ENCODE measurements at regions not wholly inside any gene's neighbourhood (a gene's known extent, or its start where the extent isn't known, plus 50 kb on each side); places are given as distances from the start of the nearest gene placed in this dataset.

DNA sequence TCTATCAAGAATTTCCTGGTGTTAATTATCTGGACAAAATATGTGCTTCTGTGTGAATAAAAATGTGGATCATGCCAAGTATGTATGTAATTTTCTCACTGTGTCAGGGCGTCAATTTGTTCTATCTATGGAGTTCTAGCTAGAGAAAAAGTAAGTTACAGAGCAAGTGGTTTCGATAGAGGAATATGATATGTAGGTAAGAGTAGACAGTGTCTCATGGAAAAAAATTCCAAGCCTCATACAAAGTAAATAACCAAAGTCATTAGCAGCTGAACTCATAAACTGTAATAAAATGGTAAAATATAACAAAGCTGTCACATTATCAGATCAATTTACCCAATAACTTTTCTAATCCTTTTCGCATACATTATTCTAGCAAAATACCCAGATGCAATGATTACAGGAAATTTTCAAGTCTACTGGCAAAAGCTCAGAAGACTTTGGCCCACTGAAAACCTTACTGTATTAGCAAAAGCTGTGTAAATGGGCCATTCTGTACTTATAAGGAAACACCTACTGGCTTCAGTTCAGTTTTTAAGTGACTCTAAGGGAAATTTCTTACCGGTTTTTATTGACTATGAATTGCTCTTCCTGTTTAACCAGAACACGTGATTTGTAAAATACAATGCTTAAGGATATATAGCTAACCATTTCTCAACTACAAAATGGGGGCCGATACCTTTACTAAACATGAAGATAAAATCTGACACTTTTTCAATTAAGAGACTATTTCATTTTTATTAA is 121.0 kb upstream of the ARSJ start:
- TF ChIP-seq CTCF (IDR thresholded peaks at IDR 0.05; ENCODE audit: control insufficient read depth, insufficient read depth, low read depth, low read length, missing control alignments), result no peak
- DNase-seq (ENCODE audit: low read depth), result no peak
- no peak overlapping the region for H3K4me3 ChIP-seq (ENCODE audit: control insufficient read depth, low read depth, low read length)

DNA sequence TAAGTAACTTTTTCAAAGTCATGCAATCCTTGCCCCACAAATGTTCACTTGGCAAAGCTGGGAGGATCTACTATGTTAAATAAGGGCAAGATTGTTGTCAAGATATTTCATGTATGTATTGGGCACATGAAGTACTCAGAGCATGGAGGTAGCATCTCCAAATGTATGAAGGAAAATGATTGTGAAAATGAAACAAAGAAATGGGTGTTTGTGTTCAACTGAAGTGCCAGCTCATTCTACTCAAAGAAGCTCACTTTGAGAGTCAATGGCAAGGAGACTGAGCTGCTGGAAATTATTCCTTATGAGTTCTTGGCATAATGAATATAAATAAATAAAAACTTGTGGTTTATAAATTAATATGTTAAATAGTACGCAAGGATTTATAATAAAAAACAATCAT is 124.5 kb upstream of the ARSJ start:
- H3K4me3 ChIP-seq (ENCODE audit: control insufficient read depth, low read depth, low read length), result no peak overlapping the region
- DNase-seq (ENCODE audit: low read depth), result no peak
- TF ChIP-seq CTCF (IDR thresholded peaks at IDR 0.05; ENCODE audit: control insufficient read depth, insufficient read depth, low read depth, low read length, missing control alignments), result no peak

GRCh38 chr4:114108869-114109268 is 129.4 kb upstream of the ARSJ start:
- H3K4me3 ChIP-seq (ENCODE audit: control insufficient read depth, low read depth, low read length), result no peak overlapping the region
- DNase-seq (ENCODE audit: low read depth), result no peak
- TF ChIP-seq CTCF (IDR thresholded peaks at IDR 0.05; ENCODE audit: control insufficient read depth, insufficient read depth, low read depth, low read length, missing control alignments), result no peak

DNA sequence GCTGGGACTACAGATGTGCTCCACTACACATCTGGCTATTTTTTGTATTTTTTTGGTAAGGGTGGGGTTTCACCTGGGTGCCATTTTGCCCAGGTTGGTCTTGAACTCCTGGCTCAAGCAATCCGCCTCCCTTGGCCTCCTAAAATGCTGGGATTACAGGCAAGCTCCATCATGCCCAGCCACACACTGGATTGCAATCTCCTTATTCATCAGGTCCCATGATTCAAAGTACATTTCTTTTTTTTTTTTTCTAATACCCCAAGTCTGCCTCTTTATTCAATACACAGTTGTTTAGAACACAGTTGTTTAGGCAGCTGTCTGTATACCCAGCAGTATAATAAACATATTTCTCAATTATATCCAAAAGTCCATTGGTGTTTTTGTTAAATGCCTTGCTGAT is 130.3 kb upstream of the ARSJ start:
- no peak for TF ChIP-seq CTCF (IDR thresholded peaks at IDR 0.05; ENCODE audit: control insufficient read depth, insufficient read depth, low read depth, low read length, missing control alignments)
- DNase-seq (ENCODE audit: low read depth), result no peak
- H3K4me3 ChIP-seq (ENCODE audit: control insufficient read depth, low read depth, low read length), result no peak overlapping the region

DNA sequence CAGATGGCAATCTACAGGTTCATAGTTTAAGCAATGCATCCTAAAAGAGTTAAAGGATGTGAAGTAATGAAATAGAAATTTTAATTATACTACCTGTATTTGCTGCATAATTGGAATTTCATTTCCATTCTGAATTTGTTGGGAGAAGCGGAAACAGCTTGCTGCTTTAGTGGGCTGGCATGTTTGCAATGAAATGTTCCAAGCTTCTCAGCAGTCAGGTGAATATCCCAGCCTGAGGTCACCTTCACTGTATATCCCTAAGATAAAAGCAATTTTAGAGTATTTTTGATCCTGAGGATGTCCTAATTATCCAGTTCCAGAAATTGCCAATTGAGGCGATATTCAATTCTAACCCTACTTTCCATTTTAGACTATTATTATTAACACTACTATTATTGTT is 136.1 kb upstream of the ARSJ start:
- DNase-seq (ENCODE audit: low read depth), result no peak
- H3K4me3 ChIP-seq (ENCODE audit: control insufficient read depth, low read depth, low read length), result no peak overlapping the region
- TF ChIP-seq CTCF (IDR thresholded peaks at IDR 0.05; ENCODE audit: control insufficient read depth, insufficient read depth, low read depth, low read length, missing control alignments), result no peak

DNA sequence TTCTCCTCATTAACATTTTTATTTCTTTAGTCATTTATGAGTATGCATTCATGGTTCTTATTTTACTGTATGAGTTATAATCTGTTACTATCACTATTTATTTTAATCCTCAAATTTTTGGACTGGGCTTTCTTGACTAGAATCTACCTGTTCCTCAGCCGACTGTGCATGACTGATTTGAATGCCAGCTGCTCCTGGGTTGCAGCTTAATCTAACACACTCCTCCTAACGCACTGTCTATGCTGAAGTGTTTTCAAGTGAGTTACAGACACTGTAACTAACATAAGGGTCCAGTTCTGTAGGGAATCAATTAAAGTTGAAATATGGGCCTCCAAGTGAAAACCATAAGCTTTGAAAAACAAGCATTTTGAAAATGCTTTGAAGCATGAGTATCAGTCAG is 137.4 kb upstream of the ARSJ start:
- no peak for TF ChIP-seq CTCF (IDR thresholded peaks at IDR 0.05; ENCODE audit: control insufficient read depth, insufficient read depth, low read depth, low read length, missing control alignments)
- H3K4me3 ChIP-seq (ENCODE audit: control insufficient read depth, low read depth, low read length), result no peak overlapping the region

More for the DNA sequence above, 137.4 kb upstream of the ARSJ start:
- no peak for DNase-seq (ENCODE audit: low read depth)

Measured in AG09309 (cell line).